IMR-90 (cell line): ENCODE measurements at regions not wholly inside any gene's neighbourhood (a gene's known extent, or its start where the extent isn't known, plus 50 kb on each side); places are given as distances from the start of the nearest gene placed in this dataset.
"Not testable (repeated sequence)": the region's sequence is repeated elsewhere in the genome, so short reads cannot be mapped to it uniquely, and the experiment has no call there.

Experiments
- ATAC-seq: fragments of 200-7000 bp; cut with Tn5 transposase; 2 replicates; pipeline ENCODE4 v1.9.1; 2020; ENCODE audit warnings: low read depth, mild to moderate bottlenecking, moderate library complexity
- BruUV-seq: library from RNA; stranded (reverse); fragments of 400-500 nt; replicated peaks from 2 replicates; lab custom pipeline; 2021; lab: Mats Ljungman, UMichigan
- CTCF ChIA-PET: fragments of 300-600 bp; formaldehyde crosslinking; extraction: SDS; loops from one replicate; lab custom pipeline; 2021; ENCODE audit warnings: antibody characterized with exemption; lab: Yijun Ruan, JAX
- POLR2A ChIA-PET: fragments of 300-600 bp; sonication (Branson Sonifier 250); formaldehyde crosslinking; loops from one replicate; lab custom pipeline; 2022; ENCODE audit warnings: antibody characterized with exemption; ENCODE audit not compliant: unreplicated experiment; lab: Charles Lee
- DNase-seq: peaks from one replicate; pipeline ENCODE4 v3.0.0; 2013
- H2AFZ ChIP-seq: replicated peaks from 2 replicates; pipeline ENCODE3; 2013; ENCODE audit warnings: low read length, mild to moderate bottlenecking; ENCODE audit not compliant: poor library complexity
- H2AK5ac ChIP-seq: 2 replicates; pipeline ENCODE4 v1.6.1; 2013; ENCODE audit warnings: low read depth, low read length, inconsistent platforms
- H2AK9ac ChIP-seq: replicated peaks from 2 replicates; pipeline ENCODE3; 2013; ENCODE audit warnings: mild to moderate bottlenecking, low read depth, low read length, moderate library complexity; ENCODE audit not compliant: poor library complexity
- H2BK120ac ChIP-seq: 2 replicates; pipeline ENCODE4 v1.6.1; 2013; ENCODE audit warnings: low read depth, low read length, inconsistent platforms
- H2BK15ac ChIP-seq: 3 replicates; pipeline ENCODE4 v1.6.1; 2013; ENCODE audit warnings: low read depth, low read length, inconsistent platforms
- H2BK20ac ChIP-seq: 2 replicates; pipeline ENCODE4 v1.6.1; 2013; ENCODE audit warnings: low read depth, mild to moderate bottlenecking, inconsistent platforms, low read length, moderate library complexity
- H2BK5ac ChIP-seq: 2 replicates; pipeline ENCODE4 v1.6.1; 2013; ENCODE audit warnings: mild to moderate bottlenecking, low read depth, low read length, inconsistent platforms; ENCODE audit not compliant: poor library complexity, severe bottlenecking
- H3K14ac ChIP-seq: replicated peaks from 2 replicates; pipeline ENCODE4 v1.6.1; 2013; ENCODE audit warnings: low read depth, low read length, inconsistent platforms
- H3K18ac ChIP-seq: 2 replicates; pipeline ENCODE4 v1.6.1; 2013; ENCODE audit warnings: low read depth, low read length, control low read depth
- H3K23ac ChIP-seq: 2 replicates; pipeline ENCODE4 v1.6.1; 2013; ENCODE audit warnings: low read depth, low read length, inconsistent platforms
- H3K27ac ChIP-seq: 2 replicates; pipeline ENCODE4 v1.5.1; 2013; ENCODE audit warnings: mild to moderate bottlenecking, control low read depth, low read length; ENCODE audit not compliant: insufficient read depth
- H3K27me3 ChIP-seq: 2 replicates; pipeline ENCODE4 v1.6.1; 2013; ENCODE audit warnings: low read length; ENCODE audit not compliant: control insufficient read depth, insufficient read depth
- H3K36me3 ChIP-seq: 2 replicates; pipeline ENCODE4 v1.6.1; 2013; ENCODE audit warnings: low read length, mixed read lengths; ENCODE audit not compliant: control insufficient read depth, insufficient read depth
- H3K4ac ChIP-seq: 2 replicates; pipeline ENCODE4 v1.6.1; 2013; ENCODE audit warnings: low read depth, low read length, inconsistent platforms
- H3K4me1 ChIP-seq: 2 replicates; pipeline ENCODE4 v1.6.1; 2013; ENCODE audit warnings: low read length, mixed read lengths; ENCODE audit not compliant: control insufficient read depth, insufficient read depth
- H3K4me2 ChIP-seq: 2 replicates; pipeline ENCODE4 v1.6.1; 2013; ENCODE audit warnings: low read depth, mild to moderate bottlenecking, control low read depth, low read length, moderate library complexity
- H3K4me3 ChIP-seq: 2 replicates; pipeline ENCODE4 v1.5.1; 2013; ENCODE audit warnings: low read depth, mild to moderate bottlenecking, control low read depth, low read length, moderate library complexity; ENCODE audit not compliant: insufficient read depth
- H3K56ac ChIP-seq: 2 replicates; pipeline ENCODE4 v1.6.1; 2013; ENCODE audit warnings: low read length, inconsistent platforms; ENCODE audit not compliant: insufficient read depth; ENCODE audit errors: extremely low read depth
- H3K79me1 ChIP-seq, 2 experiments: 2 replicates each; pipeline ENCODE4 v1.6.1; 2013; ENCODE audit warnings: low read length in 2 of 2, inconsistent platforms in 1 of 2, low read depth in 1 of 2
- H3K9ac ChIP-seq: 2 replicates; pipeline ENCODE4 v1.6.1; 2013; ENCODE audit warnings: low read depth, low read length, control low read depth
- H3K9me1 ChIP-seq: 2 replicates; pipeline ENCODE4 v1.6.1; 2013; ENCODE audit warnings: low read length, inconsistent platforms; ENCODE audit not compliant: insufficient read depth
- H3K9me3 ChIP-seq: 2 replicates; pipeline ENCODE4 v1.6.1; 2013; ENCODE audit warnings: low read length; ENCODE audit not compliant: control insufficient read depth, insufficient read depth
- H4K20me1 ChIP-seq: 2 replicates; pipeline ENCODE4 v1.6.1; 2013; ENCODE audit warnings: low read length, inconsistent platforms; ENCODE audit not compliant: insufficient read depth
- H4K5ac ChIP-seq: 2 replicates; pipeline ENCODE4 v1.6.1; 2013; ENCODE audit warnings: mild to moderate bottlenecking, low read depth, low read length, control low read depth
- H4K8ac ChIP-seq, 2 experiments: 2 replicates each; pipeline ENCODE4 v1.6.1; 2013; ENCODE audit warnings: low read depth in 2 of 2, low read length in 2 of 2, control low read depth in 1 of 2, inconsistent platforms in 1 of 2
- H4K91ac ChIP-seq: 2 replicates; pipeline ENCODE4 v1.6.1; 2013; ENCODE audit warnings: low read depth, low read length, inconsistent platforms; ENCODE audit not compliant: insufficient read depth
- WGBS, 2 experiments: methylation state at CpG; one replicate each; pipeline versions ENCODE4 v1.1.5 to v1.1.7; 2013; ENCODE audit warnings: missing lambda C conversion rate in 2 of 2; ENCODE audit not compliant: insufficient read length in 1 of 2; ENCODE audit errors: extremely low coverage in 2 of 2; 5-methylcytosine and 5-hydroxymethylcytosine counted together
- dilution Hi-C: fragments of 300-500 bp; cut with HindIII; formaldehyde crosslinking; loops from one replicate; pipeline ENCODE4 v1.14.3; 2018; ENCODE audit warnings: low sequenced_read_pairs; ENCODE audit not compliant: unreplicated experiment
- in situ Hi-C: fragments of 300-500 bp; cut with MboI; formaldehyde crosslinking; loops from 3 replicates; pipeline ENCODE4 v1.14.3; 2019; ENCODE audit warnings: low sequenced_read_pairs, inconsistent platforms, mixed read lengths
- intact Hi-C: fragments of 100-400 bp; cut with micrococcal nuclease; formaldehyde crosslinking; loops from 2 replicates; pipeline ENCODE4 v1.10.0; 2022

DNA sequence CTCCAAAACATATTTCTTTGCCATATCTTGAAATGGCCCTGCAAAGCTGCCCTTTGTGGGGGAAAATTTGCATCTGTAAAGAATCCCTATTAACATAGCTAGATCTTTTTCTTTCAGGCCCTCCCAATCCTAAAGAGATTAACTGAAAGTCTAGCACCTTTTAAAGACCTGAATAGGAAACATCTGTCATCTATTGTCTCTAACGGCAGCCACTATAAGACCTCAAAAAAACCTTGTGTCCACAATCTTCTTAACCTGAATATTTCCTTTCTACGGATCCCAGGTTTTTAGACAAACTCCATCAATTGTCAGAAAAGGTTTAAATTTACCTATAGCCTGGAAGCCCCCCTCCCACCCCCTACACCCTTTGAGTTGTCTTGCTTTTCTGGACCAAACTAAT, 241.3 kb downstream of the NPR3 start:
- CTCF ChIA-PET, result interaction anchor here (0.6 kb wide), 1 partner anchor 246 kb away, joined by 4 read pairs; no protein-coding TSS in a partner anchor
- H2BK20ac ChIP-seq, H3K56ac ChIP-seq, H2BK5ac ChIP-seq, in situ Hi-C loops, H4K20me1 ChIP-seq, dilution Hi-C loops, H2AFZ ChIP-seq, ATAC-seq, BruUV-seq, H3K4me3 ChIP-seq, H3K36me3 ChIP-seq, H2BK15ac ChIP-seq, DNase-seq, H3K14ac ChIP-seq, H3K9ac ChIP-seq, H3K27ac ChIP-seq, H3K9me1 ChIP-seq, H2AK5ac ChIP-seq, H2AK9ac ChIP-seq, H3K79me1 ChIP-seq, H2BK120ac ChIP-seq, H3K4me1 ChIP-seq, H4K5ac ChIP-seq, H3K27me3 ChIP-seq, H3K4ac ChIP-seq, POLR2A ChIA-PET, H3K9me3 ChIP-seq, H3K23ac ChIP-seq, H4K8ac ChIP-seq, H3K18ac ChIP-seq, H3K4me2 ChIP-seq, intact Hi-C loops, H4K91ac ChIP-seq: not testable (repeated sequence)
- WGBS, 2 experiments, result 100% methylated on average over 1 of the region's 2 CpGs; no CpG with 5 or more reads in 1 of the 2 experiments
